Spleen (tissue), 11 donors: ENCODE measurements at regions not wholly inside any gene's neighbourhood (a gene's known extent, or its start where the extent isn't known, plus 50 kb on each side); places are given as distances from the start of the nearest gene placed in this dataset.

Experiments
- DNase-seq: peaks from one replicate; pipeline ENCODE4 v3.0.0-alpha.2; 2020
- H3K27ac ChIP-seq, 8 donors: fragments of 200-600 bp; sonication (generic) in 7 of 8; 1 replicate in 4 of 8; 2 replicates in 4 of 8; pipeline versions ENCODE4 v1.5.0 to v1.8.0; 2016 to 2021; ENCODE audit warnings: inconsistent platforms in 4 of 8, mild to moderate bottlenecking in 4 of 8, moderate library complexity in 1 of 8
- H3K27me3 ChIP-seq, 7 donors: fragments of 200-600 bp; sonication (generic) in 6 of 7; replicated peaks in 1 of 7; 1 replicate in 4 of 7; 2 replicates in 3 of 7; pipeline versions ENCODE4 v1.5.0 to v1.8.0; 2016 to 2021; ENCODE audit warnings: inconsistent platforms in 3 of 7, mild to moderate bottlenecking in 1 of 7
- H3K36me3 ChIP-seq, 6 donors: fragments of 200-600 bp; sonication (generic) in 5 of 6; 1 replicate in 4 of 6; 2 replicates in 2 of 6; pipeline versions ENCODE4 v1.5.0 to v1.8.0; 2016 to 2021; ENCODE audit warnings: inconsistent platforms in 2 of 6
- H3K4me1 ChIP-seq, 6 donors: fragments of 200-600 bp; sonication (generic) in 5 of 6; 1 replicate in 3 of 6; 2 replicates in 3 of 6; pipeline versions ENCODE4 v1.5.0 to v1.8.0; 2016 to 2021; ENCODE audit warnings: inconsistent platforms in 3 of 6
- H3K4me3 ChIP-seq, 8 donors: fragments of 200-600 bp; sonication (generic) in 7 of 8; 1 replicate in 4 of 8; 2 replicates in 4 of 8; pipeline versions ENCODE4 v1.5.0 to v1.8.0; 2016 to 2021; ENCODE audit warnings: inconsistent platforms in 4 of 8, mild to moderate bottlenecking in 4 of 8, moderate library complexity in 2 of 8
- H3K9me3 ChIP-seq, 8 donors: fragments of 200-600 bp; sonication (generic) in 7 of 8; 1 replicate in 4 of 8; 2 replicates in 4 of 8; pipeline versions ENCODE4 v1.5.0 to v1.8.0; 2016 to 2021; ENCODE audit warnings: inconsistent platforms in 4 of 8
- POLR2A ChIP-seq, 3 donors: fragments of 450-650 bp; IDR thresholded peaks; one replicate each; pipeline ENCODE4 v1.5.1; 2017; ENCODE audit warnings: antibody characterized with exemption in 3 of 3, mild to moderate bottlenecking in 1 of 3
- POLR2AphosphoS5 ChIP-seq, 3 donors: sonication (generic); formaldehyde crosslinking; IDR thresholded peaks; one replicate each; pipeline ENCODE4 v1.5.1; 2017; ENCODE audit warnings: antibody characterized with exemption in 3 of 3
- WGBS, 5 donors: extraction: QIAGEN DNeasy Blood & Tissue Kit in 3 of 5; methylation state at CpG; one replicate each; pipeline versions ENCODE4 v1.1.5 to v1.1.7; 2013 to 2018; 5-methylcytosine and 5-hydroxymethylcytosine counted together
- intact Hi-C: fragments of 100-400 bp; cut with DNase I; formaldehyde crosslinking; loops from one replicate; pipeline ENCODE4 v1.15.0; 2023; ENCODE audit warnings: low total_unique reads
- TF ChIP-seq, protein P1 (sequence below), 11 experiments: fragments of 200-600 bp in 7 of 11; fragments of 450-650 bp in 4 of 11; sonication (generic) in 4 of 11; IDR thresholded peaks in 8 of 11; conservative IDR thresholded peaks in 3 of 11; 1 replicate in 7 of 11; 2 replicates in 4 of 11; pipeline versions ENCODE4 v1.4.0 to v1.8.0; 2016 to 2021; ENCODE audit warnings: antibody characterized with exemption in 11 of 11, inconsistent platforms in 4 of 11, mild to moderate bottlenecking in 1 of 11
- donor health status: healthy with polysubstance abuse.
- donor health status: DM: no; HTN: no; CAD: no; lungs with moderate emphysema.
- donor health status: DM: no; HTN: no; CAD: no.
- donor health status: Bipolar disorder and iron deficiency.
- donor health status: healthy.
- donor health status: DM: no; HTN: no; CAD: no.
- donor health status: DM: yes; HTN: yes; CAD: no.

DNA sequence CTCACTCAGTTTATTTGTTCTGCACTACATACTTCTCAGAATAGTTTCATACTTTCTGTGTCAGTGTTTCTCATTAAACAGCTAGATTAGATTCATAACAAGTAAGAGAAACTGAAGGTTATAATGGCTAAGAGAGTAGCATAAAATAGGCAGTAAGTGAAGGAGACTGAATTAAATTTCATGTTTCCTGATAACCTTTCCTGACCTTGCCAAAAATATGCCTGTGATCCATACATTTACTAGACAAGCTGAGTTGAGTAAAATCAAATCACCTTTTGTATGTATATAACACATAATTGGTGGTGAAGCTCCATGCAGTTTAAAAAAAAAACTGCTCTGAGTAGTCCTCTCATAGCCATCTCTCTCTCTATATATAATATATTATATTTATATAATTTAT is 545.3 kb upstream of the PCDH20 start:
- Histone ChIP-seq H3K27me3 (no peaks in the 10 kb centered on the region), H3K36me3 (no peaks in the 10 kb centered on the region), H3K4me1 (no peaks in the 10 kb centered on the region), H3K27ac (no peak overlapping the region), H3K4me3 (no peak overlapping the region), H3K9me3 (no peaks in the 10 kb centered on the region)
- no peak for DNase-seq
- TF ChIP-seq POLR2AphosphoS5 (IDR thresholded peaks at IDR 0.05), result no peak
- TF ChIP-seq, protein P1, sequence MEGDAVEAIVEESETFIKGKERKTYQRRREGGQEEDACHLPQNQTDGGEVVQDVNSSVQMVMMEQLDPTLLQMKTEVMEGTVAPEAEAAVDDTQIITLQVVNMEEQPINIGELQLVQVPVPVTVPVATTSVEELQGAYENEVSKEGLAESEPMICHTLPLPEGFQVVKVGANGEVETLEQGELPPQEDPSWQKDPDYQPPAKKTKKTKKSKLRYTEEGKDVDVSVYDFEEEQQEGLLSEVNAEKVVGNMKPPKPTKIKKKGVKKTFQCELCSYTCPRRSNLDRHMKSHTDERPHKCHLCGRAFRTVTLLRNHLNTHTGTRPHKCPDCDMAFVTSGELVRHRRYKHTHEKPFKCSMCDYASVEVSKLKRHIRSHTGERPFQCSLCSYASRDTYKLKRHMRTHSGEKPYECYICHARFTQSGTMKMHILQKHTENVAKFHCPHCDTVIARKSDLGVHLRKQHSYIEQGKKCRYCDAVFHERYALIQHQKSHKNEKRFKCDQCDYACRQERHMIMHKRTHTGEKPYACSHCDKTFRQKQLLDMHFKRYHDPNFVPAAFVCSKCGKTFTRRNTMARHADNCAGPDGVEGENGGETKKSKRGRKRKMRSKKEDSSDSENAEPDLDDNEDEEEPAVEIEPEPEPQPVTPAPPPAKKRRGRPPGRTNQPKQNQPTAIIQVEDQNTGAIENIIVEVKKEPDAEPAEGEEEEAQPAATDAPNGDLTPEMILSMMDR (IDR thresholded peaks at IDR 0.05 in 8 of 11, conservative IDR thresholded peaks at IDR 0.05 in 3 of 11), result no peak
- TF ChIP-seq POLR2A (IDR thresholded peaks at IDR 0.05), result no peak
- intact Hi-C loops, result no loop called here

DNA sequence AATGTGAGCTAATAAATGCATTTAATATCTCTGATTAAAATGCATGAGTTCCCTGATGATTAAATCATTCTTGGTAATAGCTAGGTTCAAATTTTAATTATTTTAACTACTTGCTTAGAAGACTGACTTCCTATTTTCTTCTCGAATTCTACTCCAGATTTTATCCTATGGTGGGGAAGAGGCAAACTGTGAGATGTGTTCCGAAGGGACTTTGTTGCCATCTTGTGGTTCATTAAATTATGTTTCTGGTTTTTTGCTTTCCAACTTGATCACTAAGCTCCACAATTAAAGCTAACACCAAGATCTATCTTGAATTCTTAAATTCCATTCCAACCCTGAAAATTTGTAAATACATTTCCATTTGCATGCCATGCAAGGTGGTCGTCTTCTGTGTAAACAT is 538.4 kb upstream of the PCDH20 start:
- Histone ChIP-seq H3K27ac (no peak overlapping the region), H3K4me1 (no peaks in the 10 kb centered on the region), H3K9me3 (no peaks in the 10 kb centered on the region), H3K27me3 (no peaks in the 10 kb centered on the region), H3K4me3 (no peak overlapping the region), H3K36me3 (no peaks in the 10 kb centered on the region)
- WGBS, 5 donors, result 11 to 22% (median 13%) methylated on average over 3 of the region's 3 CpGs
- intact Hi-C loops, result no loop called here
- no peak for DNase-seq
- no peak for TF ChIP-seq POLR2AphosphoS5 (IDR thresholded peaks at IDR 0.05)
- TF ChIP-seq, protein P1 (IDR thresholded peaks at IDR 0.05 in 8 of 11, conservative IDR thresholded peaks at IDR 0.05 in 3 of 11), result peak in 3 of 11 experiments; percentile 14 to 33 (median 17)

DNA sequence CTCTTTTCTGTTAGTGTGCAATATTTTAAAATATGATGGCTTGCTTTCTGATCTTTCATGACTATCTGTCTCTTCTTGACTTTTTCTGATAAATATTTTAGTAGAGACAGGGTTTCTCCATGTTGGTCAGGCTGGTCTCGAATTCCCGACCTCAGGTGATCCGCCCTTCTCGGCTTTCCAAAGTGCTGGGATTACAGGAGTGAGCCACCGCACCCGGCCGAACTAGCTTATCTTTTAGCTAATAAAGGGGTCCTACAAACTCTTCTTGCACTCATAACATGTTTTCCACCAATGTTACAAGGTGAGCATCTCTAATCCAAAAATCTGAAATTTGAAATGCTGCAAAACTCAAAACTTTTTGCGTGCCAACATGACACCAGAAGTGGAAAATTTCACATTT is 535.2 kb upstream of the PCDH20 start:
- Histone ChIP-seq H3K36me3 (no peaks in the 10 kb centered on the region), H3K27ac (no peak overlapping the region), H3K4me1 (no peaks in the 10 kb centered on the region), H3K4me3 (no peak overlapping the region), H3K27me3 (no peaks in the 10 kb centered on the region), H3K9me3 (no peaks in the 10 kb centered on the region)
- WGBS, 5 donors, result 81 to 93% (median 88%) methylated on average over 8 of the region's 8 CpGs
- DNase-seq, result no peak
- TF ChIP-seq POLR2AphosphoS5 (IDR thresholded peaks at IDR 0.05) (no peak), POLR2A (IDR thresholded peaks at IDR 0.05) (no peak)
- TF ChIP-seq, protein P1 (IDR thresholded peaks at IDR 0.05 in 8 of 11, conservative IDR thresholded peaks at IDR 0.05 in 3 of 11), result no peak
- intact Hi-C loops, result no loop called here

DNA sequence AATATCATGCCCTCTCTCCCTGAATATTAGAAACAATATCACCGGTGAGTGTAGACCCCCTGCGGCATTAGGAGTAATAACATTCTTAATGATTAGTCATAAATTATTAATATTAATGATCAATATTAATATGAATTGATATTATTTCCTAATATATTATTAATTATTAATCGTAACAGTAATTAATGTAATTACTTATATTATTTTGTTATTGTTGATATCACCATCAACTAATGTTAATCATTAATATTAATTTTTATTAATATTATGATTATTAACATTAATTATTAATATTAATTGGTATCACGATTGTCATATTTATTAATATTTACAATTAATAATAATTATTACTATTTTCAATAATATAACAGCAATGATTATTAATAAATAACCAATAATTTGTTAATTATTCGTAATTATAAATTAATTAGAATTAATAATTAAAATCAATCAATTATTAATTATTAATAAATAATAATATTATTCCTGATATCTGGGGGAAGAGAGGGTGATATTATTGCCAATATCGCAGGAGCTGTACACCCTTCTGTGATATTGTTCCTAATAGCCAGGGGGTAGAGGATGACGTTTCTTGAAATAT is 528.8 kb upstream of the PCDH20 start:
- Histone ChIP-seq H3K4me3 (no peak overlapping the region), H3K9me3 (no peaks in the 10 kb centered on the region), H3K4me1 (no peaks in the 10 kb centered on the region), H3K27me3 (no peaks in the 10 kb centered on the region), H3K36me3 (no peaks in the 10 kb centered on the region), H3K27ac (no peak overlapping the region)
- TF ChIP-seq POLR2AphosphoS5 (IDR thresholded peaks at IDR 0.05) (no peak), POLR2A (IDR thresholded peaks at IDR 0.05) (no peak)
- TF ChIP-seq, protein P1 (IDR thresholded peaks at IDR 0.05 in 8 of 11, conservative IDR thresholded peaks at IDR 0.05 in 3 of 11), result no peak
- no peak for DNase-seq
- intact Hi-C loops, result no loop called here
- WGBS, 5 donors, result 72 to 81% (median 78%) methylated on average over 7 of the region's 7 CpGs
